OCI-LY1 (cell line): ENCODE measurements at regions not wholly inside any gene's neighbourhood (a gene's known extent, or its start where the extent isn't known, plus 50 kb on each side); places are given as distances from the start of the nearest gene placed in this dataset.
"Not testable (repeated sequence)": the region's sequence is repeated elsewhere in the genome, so short reads cannot be mapped to it uniquely, and the experiment has no call there.

Experiments
- H2AFZ ChIP-seq: fragments of 200-600 bp; sonication (generic), shearing (Covaris generic); 2 replicates; pipeline ENCODE4 v1.6.0; 2014; ENCODE audit warnings: antibody characterized with exemption, mild to moderate bottlenecking, low read length
- H3F3A ChIP-seq: fragments of 200-600 bp; sonication (generic), shearing (Covaris generic); 2 replicates; pipeline ENCODE4 v1.6.0; 2014; ENCODE audit warnings: mild to moderate bottlenecking, antibody characterized with exemption, low read length, moderate library complexity; ENCODE audit not compliant: insufficient read depth
- H3K27ac ChIP-seq: fragments of 200-600 bp; sonication (generic); 2 replicates; pipeline ENCODE4 v1.5.1; 2014; ENCODE audit warnings: low read length, mixed run types, mild to moderate bottlenecking, low read depth; ENCODE audit not compliant: poor library complexity, severe bottlenecking
- H3K27me3 ChIP-seq: fragments of 200-600 bp; sonication (generic); 2 replicates; pipeline ENCODE4 v1.6.0; 2014; ENCODE audit warnings: antibody characterized with exemption, mild to moderate bottlenecking, low read length, moderate library complexity; ENCODE audit not compliant: insufficient read depth
- H3K36me3 ChIP-seq: fragments of 200-600 bp; sonication (generic); 2 replicates; pipeline ENCODE4 v1.6.1; 2014; ENCODE audit warnings: mild to moderate bottlenecking, antibody characterized with exemption, low read length, moderate library complexity, mixed read lengths; ENCODE audit not compliant: insufficient read depth
- H3K4me1 ChIP-seq: fragments of 200-600 bp; sonication (generic); 2 replicates; pipeline ENCODE4 v1.5.1; 2014; ENCODE audit warnings: mild to moderate bottlenecking, low read length, moderate library complexity; ENCODE audit not compliant: insufficient read depth, severe bottlenecking
- H3K4me2 ChIP-seq: fragments of 200-600 bp; sonication (generic), shearing (Covaris generic); 2 replicates; pipeline ENCODE4 v1.6.1; 2014; ENCODE audit warnings: low read length
- H3K4me3 ChIP-seq: fragments of 200-600 bp; sonication (generic); 2 replicates; pipeline ENCODE4 v1.5.1; 2014; ENCODE audit warnings: low read length, low read depth, mild to moderate bottlenecking, mixed read lengths; ENCODE audit not compliant: poor library complexity, severe bottlenecking
- H3K79me2 ChIP-seq: fragments of 200-600 bp; shearing (Covaris generic); 2 replicates; pipeline ENCODE4 v1.6.1; 2016; ENCODE audit warnings: mixed run types, low read length, mixed read lengths; ENCODE audit not compliant: insufficient read depth
- H3K9ac ChIP-seq: fragments of 200-600 bp; sonication (generic), shearing (Covaris generic); 2 replicates; pipeline ENCODE4 v1.6.1; 2014; ENCODE audit warnings: mild to moderate bottlenecking, low read length, mixed read lengths
- H3K9me2 ChIP-seq: fragments of 200-600 bp; sonication (generic), shearing (Covaris generic); 2 replicates; pipeline ENCODE4 v1.6.1; 2014; ENCODE audit warnings: low read depth, mild to moderate bottlenecking, low read length, mixed read lengths
- H3K9me3 ChIP-seq: fragments of 200-600 bp; shearing (Covaris generic); 2 replicates; pipeline ENCODE4 v1.6.1; 2014; ENCODE audit warnings: low read length, mixed read lengths
- H4K20me1 ChIP-seq: fragments of 200-600 bp; sonication (generic), shearing (Covaris generic); 2 replicates; pipeline ENCODE4 v1.6.0; 2016; ENCODE audit warnings: mild to moderate bottlenecking, low read length; ENCODE audit not compliant: insufficient read depth
- CTCF ChIP-seq: fragments of 200-600 bp; sonication (generic), shearing (Covaris generic); IDR thresholded peaks from 2 replicates; pipeline ENCODE4 v1.5.1; 2017; ENCODE audit warnings: mild to moderate bottlenecking, antibody characterized with exemption, low read length, moderate library complexity, mixed read lengths
- EZH2 ChIP-seq: fragments of 200-600 bp; sonication (generic), shearing (Covaris generic); IDR thresholded peaks from 2 replicates; pipeline ENCODE4 v1.8.0; 2017; ENCODE audit warnings: borderline replicate concordance, mixed run types, mild to moderate bottlenecking, antibody characterized with exemption, low read length, moderate library complexity, mixed read lengths

DNA sequence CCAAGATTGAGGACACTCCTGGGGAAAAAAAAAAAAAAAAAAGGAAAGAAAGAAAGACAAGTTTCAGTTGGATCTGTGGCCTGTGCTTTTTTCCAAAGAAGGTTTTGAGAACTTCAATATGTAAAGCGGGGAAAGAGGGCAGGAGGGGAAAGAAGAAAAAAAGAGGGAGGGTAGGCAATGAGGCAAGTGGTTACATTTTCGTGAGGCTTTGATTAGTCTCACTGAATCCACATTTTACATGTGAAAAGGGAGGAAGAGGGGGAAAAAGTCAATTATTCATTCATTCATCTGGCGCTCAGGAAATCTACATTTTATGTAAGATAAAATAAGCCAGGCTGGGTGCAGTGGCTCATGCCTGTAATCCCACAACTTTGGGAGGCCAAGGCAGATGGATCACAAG, 315.2 kb upstream of the PAPPA start:
- Histone ChIP-seq H4K20me1 (no peaks in the 10 kb centered on the region), H3K27ac (no peak overlapping the region), H3K4me3 (no peak overlapping the region), H3F3A (no peaks in the 10 kb centered on the region), H3K9me3 (no peaks in the 10 kb centered on the region), H3K79me2 (no peaks in the 10 kb centered on the region), H3K9me2 (no peaks in the 10 kb centered on the region), H3K9ac (no peak overlapping the region), H3K4me2 (no peak overlapping the region), H3K36me3 (no peaks in the 10 kb centered on the region), H2AFZ (no peak overlapping the region), H3K27me3 (no peaks in the 10 kb centered on the region), H3K4me1 (no peaks in the 10 kb centered on the region)
- TF ChIP-seq CTCF: no peak
- TF ChIP-seq EZH2: no peak

DNA sequence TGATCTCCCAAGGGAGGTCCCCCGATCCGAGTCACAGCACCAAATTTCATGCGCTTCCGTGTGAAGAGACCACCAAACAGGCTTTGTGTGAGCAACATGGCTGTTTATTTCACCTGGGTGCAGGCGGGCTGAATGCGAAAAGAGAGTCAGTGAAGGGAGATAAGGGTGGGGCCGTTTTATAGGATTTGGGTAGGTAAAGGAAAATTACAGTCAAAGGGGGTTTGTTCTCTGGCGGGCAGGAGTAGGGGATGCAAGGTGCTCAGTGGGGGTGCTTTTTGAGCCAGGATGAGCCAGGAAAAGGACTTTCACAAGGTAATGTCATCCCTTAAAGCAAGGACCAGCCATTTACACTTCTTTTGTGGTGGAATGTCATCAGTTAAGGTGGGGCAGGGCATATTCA, 309.2 kb upstream of the PAPPA start:
- not testable (repeated sequence) for H3K4me3 ChIP-seq

GRCh38 chr9:115845648-115846312, 307.8 kb upstream of the PAPPA start:
- Histone ChIP-seq H3K79me2 (no peaks in the 10 kb centered on the region), H3K27me3 (no peaks in the 10 kb centered on the region), H3K4me2 (no peak overlapping the region), H3F3A (no peaks in the 10 kb centered on the region), H4K20me1 (no peaks in the 10 kb centered on the region), H3K9me3 (no peaks in the 10 kb centered on the region), H3K9me2 (no peaks in the 10 kb centered on the region), H2AFZ (no peak overlapping the region), H3K4me3 (no peak overlapping the region), H3K36me3 (no peaks in the 10 kb centered on the region), H3K9ac (no peak overlapping the region), H3K27ac (no peak overlapping the region), H3K4me1 (no peaks in the 10 kb centered on the region)
- no peak for TF ChIP-seq EZH2
- no peak for TF ChIP-seq CTCF

More for the DNA sequence above, 309.2 kb upstream of the PAPPA start:
- not testable (repeated sequence) for H3K79me2 ChIP-seq, H3K4me2 ChIP-seq, H3K36me3 ChIP-seq, H3F3A ChIP-seq, H3K27me3 ChIP-seq, H3K27ac ChIP-seq, H3K4me1 ChIP-seq, H3K9me3 ChIP-seq, H2AFZ ChIP-seq, H3K9me2 ChIP-seq, H4K20me1 ChIP-seq, H3K9ac ChIP-seq

- H3K4me2 ChIP-seq: no peak overlapping the region
- no peaks in the 10 kb centered on the region for H3K4me1 ChIP-seq
- no peak overlapping the region for H3K4me3 ChIP-seq
- H3K36me3 ChIP-seq: no peaks in the 10 kb centered on the region
- H3K9me3 ChIP-seq: no peaks in the 10 kb centered on the region
- no peaks in the 10 kb centered on the region for H3F3A ChIP-seq
- no peak for TF ChIP-seq CTCF
- no peak for TF ChIP-seq EZH2
- H4K20me1 ChIP-seq: no peaks in the 10 kb centered on the region
- no peaks in the 10 kb centered on the region for H3K79me2 ChIP-seq
- no peak overlapping the region for H3K9ac ChIP-seq
- no peaks in the 10 kb centered on the region for H3K27me3 ChIP-seq
- no peaks in the 10 kb centered on the region for H3K9me2 ChIP-seq
- no peak overlapping the region for H3K27ac ChIP-seq
- H2AFZ ChIP-seq: no peak overlapping the region
Measured at GRCh38 chr9:115847216-115847615, 306.4 kb upstream of the PAPPA start.
